ENCODE measurements at regions not wholly inside any gene's neighbourhood (a gene's known extent, or its start where the extent isn't known, plus 50 kb on each side); places are given as distances from the start of the nearest gene placed in this dataset.

DNA sequence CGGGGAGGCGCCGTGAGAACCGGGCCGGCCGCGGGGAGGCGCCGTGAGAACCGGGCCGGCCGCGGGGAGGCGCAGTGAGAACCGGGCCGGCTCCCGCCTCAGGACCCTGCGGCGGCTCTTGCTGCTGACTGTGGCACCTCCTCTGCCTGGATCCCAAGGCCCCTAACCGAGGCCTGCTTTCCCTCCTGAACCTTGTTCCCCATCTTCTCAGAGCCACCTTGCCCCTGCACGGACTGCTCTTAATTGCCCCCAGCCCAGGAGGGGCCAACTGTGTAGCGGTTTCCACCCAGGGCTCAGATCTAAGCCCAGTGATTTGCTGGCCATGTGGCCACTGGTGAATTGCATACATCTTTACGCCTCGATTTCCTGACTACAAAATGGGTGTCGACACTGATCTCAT lies 112.2 kb upstream of the B3GAT1 start:
- WGBS (ENCODE audit: low lambda C conversion rate): 66% methylated on average over 6 of the region's 25 CpGs
- ATAC-seq (no peak), DNase-seq (ENCODE audit: low spot score) (no peak), FAIRE-seq (no peak)
- Histone ChIP-seq H3K4me1 (ENCODE audit: insufficient read depth, low read length) (no peaks in the 10 kb centered on the region), H3K36me3 (replicated peaks in 1 of 2; ENCODE audit: control insufficient read depth in 1 of 2, insufficient read depth in 2 of 2, low read length in 2 of 2) (no peaks in the 10 kb centered on the region), H3K4me2 (ENCODE audit: low read depth, low read length) (no peak overlapping the region), H3K79me2 (ENCODE audit: insufficient read depth, low read length) (no peaks in the 10 kb centered on the region), H3K9ac (ENCODE audit: insufficient read depth, low read depth, low read length) (no peak overlapping the region), H4K20me1 (ENCODE audit: insufficient read depth, low read length) (no peaks in the 10 kb centered on the region), H3K27ac (ENCODE audit: extremely low read length, insufficient read depth, low read length) (no peak overlapping the region), H2AFZ (ENCODE audit: low read length) (no peak overlapping the region), H3K9me3 (ENCODE audit: low read length) (no peaks in the 10 kb centered on the region), H3K4me3 (replicated peaks in 1 of 3; ENCODE audit: insufficient read depth in 1 of 3, low read depth in 2 of 3, low read length in 3 of 3) (no peak overlapping the region), H3K27me3 (ENCODE audit: control insufficient read depth in 1 of 2, insufficient read depth in 2 of 2, low read length in 2 of 2) (peaks cover 1 to 23% of the 10 kb centered on the region in 2 experiments; a peak in 3 of 5 replicates)
- POLR2A ChIA-PET: no interaction called here
- no TSS peak for BruUV-seq (replicated peaks)
- in situ Hi-C loops (cut with HindIII; ENCODE audit: extremely low pct_ligation_motif_present, low pct_unique_long_range_greater_than_20kb) (no loop called here), intact Hi-C loops (cut with micrococcal nuclease; ENCODE audit: unreplicated experiment) (no loop called here)
- CTCF ChIA-PET (ENCODE audit: low intra/inter-chr PET ratio, low total read pairs): no interaction called here
- TF ChIP-seq, protein P1, sequence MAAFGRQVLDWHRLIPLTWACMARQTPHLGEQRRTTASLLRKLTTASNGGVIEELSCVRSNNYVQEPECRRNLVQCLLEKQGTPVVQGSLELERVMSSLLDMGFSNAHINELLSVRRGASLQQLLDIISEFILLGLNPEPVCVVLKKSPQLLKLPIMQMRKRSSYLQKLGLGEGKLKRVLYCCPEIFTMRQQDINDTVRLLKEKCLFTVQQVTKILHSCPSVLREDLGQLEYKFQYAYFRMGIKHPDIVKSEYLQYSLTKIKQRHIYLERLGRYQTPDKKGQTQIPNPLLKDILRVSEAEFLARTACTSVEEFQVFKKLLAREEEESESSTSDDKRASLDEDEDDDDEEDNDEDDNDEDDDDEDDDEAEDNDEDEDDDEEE (CRISPR knock-in tag; IDR thresholded peaks at IDR 0.05): no peak
- TF ChIP-seq ARNT2 (CRISPR knock-in tag; IDR thresholded peaks at IDR 0.05; ENCODE audit: low read depth) (no peak), KDM6A (CRISPR knock-in tag; IDR thresholded peaks at IDR 0.05; ENCODE audit: low read depth) (no peak), HHEX (CRISPR knock-in tag; IDR thresholded peaks at IDR 0.05) (no peak), ZSCAN30 (CRISPR knock-in tag; IDR thresholded peaks at IDR 0.05) (no peak), IKZF1 (IDR thresholded peaks at IDR 0.05) (no peak), HOXD1 (CRISPR knock-in tag; IDR thresholded peaks at IDR 0.05) (no peak), ZC3H13 (CRISPR knock-in tag; IDR thresholded peaks at IDR 0.05) (no peak), HOXA5 (CRISPR knock-in tag; IDR thresholded peaks at IDR 0.05) (no peak), GATAD1 (CRISPR knock-in tag; IDR thresholded peaks at IDR 0.05) (no peak), RBM22 (optimal IDR thresholded peaks at IDR 0.05; ENCODE audit: low read length) (no peak), BORCS8-MEF2B (CRISPR knock-in tag; IDR thresholded peaks at IDR 0.05) (no peak), JUND (CRISPR knock-in tag; IDR thresholded peaks at IDR 0.05) (no peak)
- TF ChIP-seq, protein P2, sequence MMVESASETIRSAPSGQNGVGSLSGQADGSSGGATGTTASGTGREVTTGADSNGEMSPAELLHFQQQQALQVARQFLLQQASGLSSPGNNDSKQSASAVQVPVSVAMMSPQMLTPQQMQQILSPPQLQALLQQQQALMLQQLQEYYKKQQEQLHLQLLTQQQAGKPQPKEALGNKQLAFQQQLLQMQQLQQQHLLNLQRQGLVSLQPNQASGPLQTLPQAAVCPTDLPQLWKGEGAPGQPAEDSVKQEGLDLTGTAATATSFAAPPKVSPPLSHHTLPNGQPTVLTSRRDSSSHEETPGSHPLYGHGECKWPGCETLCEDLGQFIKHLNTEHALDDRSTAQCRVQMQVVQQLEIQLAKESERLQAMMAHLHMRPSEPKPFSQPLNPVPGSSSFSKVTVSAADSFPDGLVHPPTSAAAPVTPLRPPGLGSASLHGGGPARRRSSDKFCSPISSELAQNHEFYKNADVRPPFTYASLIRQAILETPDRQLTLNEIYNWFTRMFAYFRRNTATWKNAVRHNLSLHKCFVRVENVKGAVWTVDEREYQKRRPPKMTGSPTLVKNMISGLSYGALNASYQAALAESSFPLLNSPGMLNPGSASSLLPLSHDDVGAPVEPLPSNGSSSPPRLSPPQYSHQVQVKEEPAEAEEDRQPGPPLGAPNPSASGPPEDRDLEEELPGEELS (CRISPR knock-in tag; IDR thresholded peaks at IDR 0.05): no peak
- TF ChIP-seq, protein P3, sequence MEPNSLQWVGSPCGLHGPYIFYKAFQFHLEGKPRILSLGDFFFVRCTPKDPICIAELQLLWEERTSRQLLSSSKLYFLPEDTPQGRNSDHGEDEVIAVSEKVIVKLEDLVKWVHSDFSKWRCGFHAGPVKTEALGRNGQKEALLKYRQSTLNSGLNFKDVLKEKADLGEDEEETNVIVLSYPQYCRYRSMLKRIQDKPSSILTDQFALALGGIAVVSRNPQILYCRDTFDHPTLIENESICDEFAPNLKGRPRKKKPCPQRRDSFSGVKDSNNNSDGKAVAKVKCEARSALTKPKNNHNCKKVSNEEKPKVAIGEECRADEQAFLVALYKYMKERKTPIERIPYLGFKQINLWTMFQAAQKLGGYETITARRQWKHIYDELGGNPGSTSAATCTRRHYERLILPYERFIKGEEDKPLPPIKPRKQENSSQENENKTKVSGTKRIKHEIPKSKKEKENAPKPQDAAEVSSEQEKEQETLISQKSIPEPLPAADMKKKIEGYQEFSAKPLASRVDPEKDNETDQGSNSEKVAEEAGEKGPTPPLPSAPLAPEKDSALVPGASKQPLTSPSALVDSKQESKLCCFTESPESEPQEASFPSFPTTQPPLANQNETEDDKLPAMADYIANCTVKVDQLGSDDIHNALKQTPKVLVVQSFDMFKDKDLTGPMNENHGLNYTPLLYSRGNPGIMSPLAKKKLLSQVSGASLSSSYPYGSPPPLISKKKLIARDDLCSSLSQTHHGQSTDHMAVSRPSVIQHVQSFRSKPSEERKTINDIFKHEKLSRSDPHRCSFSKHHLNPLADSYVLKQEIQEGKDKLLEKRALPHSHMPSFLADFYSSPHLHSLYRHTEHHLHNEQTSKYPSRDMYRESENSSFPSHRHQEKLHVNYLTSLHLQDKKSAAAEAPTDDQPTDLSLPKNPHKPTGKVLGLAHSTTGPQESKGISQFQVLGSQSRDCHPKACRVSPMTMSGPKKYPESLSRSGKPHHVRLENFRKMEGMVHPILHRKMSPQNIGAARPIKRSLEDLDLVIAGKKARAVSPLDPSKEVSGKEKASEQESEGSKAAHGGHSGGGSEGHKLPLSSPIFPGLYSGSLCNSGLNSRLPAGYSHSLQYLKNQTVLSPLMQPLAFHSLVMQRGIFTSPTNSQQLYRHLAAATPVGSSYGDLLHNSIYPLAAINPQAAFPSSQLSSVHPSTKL (CRISPR knock-in tag; IDR thresholded peaks at IDR 0.05): no peak
